Calu3 (cell line): ENCODE measurements at regions not wholly inside any gene's neighbourhood (a gene's known extent, or its start where the extent isn't known, plus 50 kb on each side); places are given as distances from the start of the nearest gene placed in this dataset.

ENCODE experiments used
- BruUV-seq: library from RNA; stranded (reverse); fragments of 400-500 nt; replicated peaks from 2 replicates; lab custom pipeline; 2021; lab: Mats Ljungman, UMichigan
- CTCF ChIA-PET: fragments of 300-600 bp; sonication (Branson Sonifier 250); formaldehyde crosslinking; loops from one replicate; lab custom pipeline; 2022; ENCODE audit warnings: antibody characterized with exemption; lab: Charles Lee
- DNase-seq: peaks from one replicate; pipeline ENCODE4 v3.0.0; 2022
- H3K27ac Mint-ChIP-seq: one replicate; pipeline ENCODE4 v1.8.0; 2022; ENCODE audit warnings: mixed read lengths; ENCODE audit not compliant: unreplicated experiment
- H3K27me3 Mint-ChIP-seq: one replicate; pipeline ENCODE4 v1.8.0; 2022; ENCODE audit warnings: mixed read lengths; ENCODE audit not compliant: unreplicated experiment
- H3K36me3 Mint-ChIP-seq: one replicate; pipeline ENCODE4 v1.8.0; 2022; ENCODE audit warnings: mild to moderate bottlenecking, moderate library complexity, mixed read lengths; ENCODE audit not compliant: insufficient read depth, unreplicated experiment
- H3K4me1 Mint-ChIP-seq: one replicate; pipeline ENCODE4 v1.8.0; 2022; ENCODE audit warnings: mild to moderate bottlenecking, low read depth, mixed read lengths; ENCODE audit not compliant: unreplicated experiment
- H3K4me3 Mint-ChIP-seq: one replicate; pipeline ENCODE4 v1.8.0; 2022; ENCODE audit warnings: mild to moderate bottlenecking, low read depth, moderate library complexity, mixed read lengths; ENCODE audit not compliant: unreplicated experiment
- H3K9me3 Mint-ChIP-seq: one replicate; pipeline ENCODE4 v1.8.0; 2022; ENCODE audit warnings: low read depth, mixed read lengths; ENCODE audit not compliant: unreplicated experiment
- intact Hi-C: fragments of 100-400 bp; cut with micrococcal nuclease; formaldehyde crosslinking; loops from one replicate; pipeline ENCODE4 v1.10.0; 2022; ENCODE audit not compliant: unreplicated experiment
- TF ChIP-seq, protein P1 (sequence below): fragments of 200-600 bp; IDR thresholded peaks from one replicate; pipeline ENCODE4 v1.8.0; 2022; ENCODE audit warnings: antibody characterized with exemption; ENCODE audit not compliant: unreplicated experiment

DNA sequence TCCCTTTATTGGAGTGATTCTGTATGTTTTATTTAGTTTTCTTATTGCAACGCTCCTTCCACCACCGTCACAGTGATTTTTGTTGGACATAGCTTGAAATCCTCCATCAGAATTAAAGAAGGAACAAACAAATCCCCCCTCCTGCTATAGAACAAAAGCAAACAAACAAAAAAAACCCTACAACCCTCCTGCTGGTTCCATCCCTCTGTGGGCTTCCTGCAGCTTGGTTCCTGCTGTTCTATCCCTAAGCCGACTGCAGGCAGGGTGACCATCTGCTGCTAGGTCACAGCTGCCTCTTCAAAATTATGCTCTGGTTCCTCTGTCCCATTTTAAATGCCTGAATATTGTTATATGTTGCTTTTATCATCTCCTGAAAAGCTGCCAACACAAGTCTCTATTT lies 116.8 kb upstream of the AGA start:
- Mint-ChIP-seq H3K36me3 (no peaks in the 10 kb centered on the region), H3K9me3 (no peaks in the 10 kb centered on the region), H3K27ac (no peak overlapping the region), H3K4me1 (no peaks in the 10 kb centered on the region), H3K4me3 (no peak overlapping the region), H3K27me3 (no peaks in the 10 kb centered on the region)
- BruUV-seq: no TSS peak
- no peak for DNase-seq
- CTCF ChIA-PET: no interaction called here
- intact Hi-C loops: loop anchor here (5.0 kb wide), 1 partner anchor 1748 kb away; no protein-coding TSS in a partner anchor
- TF ChIP-seq, protein P1, sequence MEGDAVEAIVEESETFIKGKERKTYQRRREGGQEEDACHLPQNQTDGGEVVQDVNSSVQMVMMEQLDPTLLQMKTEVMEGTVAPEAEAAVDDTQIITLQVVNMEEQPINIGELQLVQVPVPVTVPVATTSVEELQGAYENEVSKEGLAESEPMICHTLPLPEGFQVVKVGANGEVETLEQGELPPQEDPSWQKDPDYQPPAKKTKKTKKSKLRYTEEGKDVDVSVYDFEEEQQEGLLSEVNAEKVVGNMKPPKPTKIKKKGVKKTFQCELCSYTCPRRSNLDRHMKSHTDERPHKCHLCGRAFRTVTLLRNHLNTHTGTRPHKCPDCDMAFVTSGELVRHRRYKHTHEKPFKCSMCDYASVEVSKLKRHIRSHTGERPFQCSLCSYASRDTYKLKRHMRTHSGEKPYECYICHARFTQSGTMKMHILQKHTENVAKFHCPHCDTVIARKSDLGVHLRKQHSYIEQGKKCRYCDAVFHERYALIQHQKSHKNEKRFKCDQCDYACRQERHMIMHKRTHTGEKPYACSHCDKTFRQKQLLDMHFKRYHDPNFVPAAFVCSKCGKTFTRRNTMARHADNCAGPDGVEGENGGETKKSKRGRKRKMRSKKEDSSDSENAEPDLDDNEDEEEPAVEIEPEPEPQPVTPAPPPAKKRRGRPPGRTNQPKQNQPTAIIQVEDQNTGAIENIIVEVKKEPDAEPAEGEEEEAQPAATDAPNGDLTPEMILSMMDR: no peak

DNA sequence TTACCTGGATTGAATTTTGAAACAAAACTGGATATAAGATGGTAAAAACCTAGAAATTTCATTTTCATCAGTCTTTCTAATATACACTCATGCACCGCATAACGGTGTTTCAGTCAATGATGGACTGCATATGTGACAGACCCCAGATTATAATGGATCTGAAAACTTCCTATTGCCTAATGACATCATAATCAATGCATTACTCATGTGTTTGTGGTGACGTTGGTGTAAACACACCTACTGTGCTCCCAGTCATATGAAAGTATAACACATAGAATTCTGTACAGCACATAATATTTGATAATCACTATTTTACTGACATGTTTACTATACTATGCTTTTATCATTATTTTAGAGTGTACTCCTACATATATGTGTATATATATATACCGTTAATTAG lies 119.9 kb upstream of the AGA start:
- BruUV-seq: no TSS peak
- peaks cover 1% of the 10 kb centered on the region for H3K9me3 Mint-ChIP-seq
- no peaks in the 10 kb centered on the region for H3K4me1 Mint-ChIP-seq
- no peaks in the 10 kb centered on the region for H3K36me3 Mint-ChIP-seq
- CTCF ChIA-PET: no interaction called here
- intact Hi-C loops: no loop called here
- TF ChIP-seq, protein P1: no peak
- no peak overlapping the region for H3K4me3 Mint-ChIP-seq
- no peak for DNase-seq
- H3K27me3 Mint-ChIP-seq: no peaks in the 10 kb centered on the region
- no peak overlapping the region for H3K27ac Mint-ChIP-seq

DNA sequence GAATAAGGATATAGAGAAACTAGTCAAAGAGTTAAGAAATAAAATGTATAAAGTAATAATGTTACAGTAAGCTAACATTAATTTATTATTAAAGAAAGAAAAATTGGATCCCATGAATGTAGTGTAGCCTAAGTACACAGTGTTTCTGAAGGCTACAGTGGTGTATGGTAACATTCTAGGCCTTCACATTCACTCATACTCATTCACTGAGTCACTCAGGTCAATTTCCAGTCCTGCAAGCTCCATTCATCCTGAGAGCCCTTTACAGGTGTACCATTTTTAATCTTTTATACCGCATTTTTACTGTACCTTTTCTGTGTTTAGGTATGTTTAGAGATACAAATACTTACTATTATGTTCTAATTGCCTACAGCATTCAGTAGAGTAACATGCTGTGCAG lies 120.6 kb upstream of the AGA start:
- peaks cover 2% of the 10 kb centered on the region for H3K9me3 Mint-ChIP-seq
- no peaks in the 10 kb centered on the region for H3K36me3 Mint-ChIP-seq
- no peak for DNase-seq
- H3K27ac Mint-ChIP-seq: no peak overlapping the region
- CTCF ChIA-PET: no interaction called here
- H3K27me3 Mint-ChIP-seq: no peaks in the 10 kb centered on the region
- no peak overlapping the region for H3K4me3 Mint-ChIP-seq
- TF ChIP-seq, protein P1: no peak
- no TSS peak for BruUV-seq
- intact Hi-C loops: no loop called here
- no peaks in the 10 kb centered on the region for H3K4me1 Mint-ChIP-seq

DNA sequence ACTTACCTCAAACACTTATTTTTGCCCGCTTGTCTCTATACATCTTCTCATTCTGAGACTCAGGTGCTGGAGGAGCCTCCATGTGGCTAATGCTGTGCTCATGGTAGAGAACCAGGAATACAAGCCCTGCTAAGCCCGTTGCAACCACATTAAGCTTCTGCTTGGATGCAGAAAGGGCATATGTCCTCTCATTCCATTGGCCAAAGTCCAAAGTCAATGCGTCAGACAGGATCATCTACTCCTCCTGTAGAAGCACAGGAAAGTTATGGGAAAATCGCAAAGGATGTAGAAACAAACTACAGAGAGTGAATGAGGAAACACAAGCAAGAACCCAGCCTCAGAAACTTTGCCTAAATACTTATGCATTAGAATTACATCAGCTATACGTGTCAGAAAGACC lies 124.5 kb upstream of the AGA start:
- H3K36me3 Mint-ChIP-seq: no peaks in the 10 kb centered on the region
- intact Hi-C loops: no loop called here
- CTCF ChIA-PET: no interaction called here
- H3K27me3 Mint-ChIP-seq: no peaks in the 10 kb centered on the region
- no TSS peak for BruUV-seq
- no peak overlapping the region for H3K4me3 Mint-ChIP-seq
- TF ChIP-seq, protein P1: no peak
- no peak overlapping the region for H3K27ac Mint-ChIP-seq
- no peak for DNase-seq
- peaks cover 2% of the 10 kb centered on the region for H3K9me3 Mint-ChIP-seq
- no peaks in the 10 kb centered on the region for H3K4me1 Mint-ChIP-seq
